ENCODE measurements at regions not wholly inside any gene's neighbourhood (a gene's known extent, or its start where the extent isn't known, plus 50 kb on each side); places are given as distances from the start of the nearest gene placed in this dataset.

DNA sequence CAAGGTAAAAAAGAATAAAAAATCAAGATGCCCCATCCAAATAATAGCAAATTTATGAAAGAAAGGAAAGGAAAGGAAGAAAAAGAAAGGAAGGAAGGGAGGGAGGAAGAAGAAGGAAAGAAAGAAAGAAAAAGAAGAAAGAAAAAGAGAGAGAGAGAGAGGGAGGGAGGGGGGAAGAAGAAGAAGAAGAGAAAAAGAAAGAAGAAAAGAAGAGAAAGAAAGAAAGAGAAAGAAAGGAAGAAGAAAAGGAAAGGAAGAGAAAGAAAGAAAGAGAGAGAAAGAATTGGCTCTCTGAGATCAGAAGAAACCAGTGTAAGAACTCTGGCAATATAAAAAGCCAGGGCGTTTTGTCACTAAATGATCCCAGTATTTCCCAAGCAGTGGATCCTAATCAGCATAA, 401.7 kb downstream of the EPHA7 start:
- Histone ChIP-seq H3K4me1 (no peaks in the 10 kb centered on the region), H3K27me3 (ENCODE audit: insufficient read depth in 3 of 3, low read length in 2 of 3) (no peaks in the 10 kb centered on the region), H3K9me3 (no peaks in the 10 kb centered on the region), H3K27ac (no peak overlapping the region), H3K36me3 (ENCODE audit: insufficient read depth in 1 of 2, low read depth in 1 of 2) (no peaks in the 10 kb centered on the region), H3K4me3 (no peak overlapping the region)
- intact Hi-C loops (cut with DNase I) = no loop called here
- TF ChIP-seq, protein P1, sequence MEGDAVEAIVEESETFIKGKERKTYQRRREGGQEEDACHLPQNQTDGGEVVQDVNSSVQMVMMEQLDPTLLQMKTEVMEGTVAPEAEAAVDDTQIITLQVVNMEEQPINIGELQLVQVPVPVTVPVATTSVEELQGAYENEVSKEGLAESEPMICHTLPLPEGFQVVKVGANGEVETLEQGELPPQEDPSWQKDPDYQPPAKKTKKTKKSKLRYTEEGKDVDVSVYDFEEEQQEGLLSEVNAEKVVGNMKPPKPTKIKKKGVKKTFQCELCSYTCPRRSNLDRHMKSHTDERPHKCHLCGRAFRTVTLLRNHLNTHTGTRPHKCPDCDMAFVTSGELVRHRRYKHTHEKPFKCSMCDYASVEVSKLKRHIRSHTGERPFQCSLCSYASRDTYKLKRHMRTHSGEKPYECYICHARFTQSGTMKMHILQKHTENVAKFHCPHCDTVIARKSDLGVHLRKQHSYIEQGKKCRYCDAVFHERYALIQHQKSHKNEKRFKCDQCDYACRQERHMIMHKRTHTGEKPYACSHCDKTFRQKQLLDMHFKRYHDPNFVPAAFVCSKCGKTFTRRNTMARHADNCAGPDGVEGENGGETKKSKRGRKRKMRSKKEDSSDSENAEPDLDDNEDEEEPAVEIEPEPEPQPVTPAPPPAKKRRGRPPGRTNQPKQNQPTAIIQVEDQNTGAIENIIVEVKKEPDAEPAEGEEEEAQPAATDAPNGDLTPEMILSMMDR (IDR thresholded peaks at IDR 0.05) = no peak
- WGBS, 3 donors = 68 to 77% (median 76%) methylated on average over 1 of the region's 1 CpG
- no peak for DNase-seq
- no peak for ATAC-seq

DNA sequence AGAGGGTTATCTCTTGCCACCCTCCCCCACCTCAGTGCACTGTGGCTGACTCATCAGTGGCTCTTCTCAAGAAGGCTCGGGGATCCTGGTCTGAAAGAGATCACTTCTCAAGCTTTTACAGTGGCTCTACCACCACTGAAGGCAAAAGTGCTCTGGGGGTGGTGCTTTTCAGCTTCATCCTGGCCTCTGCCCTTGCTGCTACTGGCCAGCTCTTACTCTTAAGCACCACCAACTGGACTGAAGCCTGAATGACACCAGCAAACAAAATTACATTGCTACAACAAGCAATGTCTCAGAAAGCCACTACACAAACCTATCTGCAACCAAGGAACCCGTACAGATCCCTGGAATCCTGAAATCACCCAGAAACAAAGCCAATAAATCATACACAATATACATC, 402.1 kb downstream of the EPHA7 start:
- Histone ChIP-seq H3K27me3 (ENCODE audit: insufficient read depth in 3 of 3, low read length in 2 of 3) (no peaks in the 10 kb centered on the region), H3K4me1 (no peaks in the 10 kb centered on the region), H3K27ac (no peak overlapping the region), H3K9me3 (no peaks in the 10 kb centered on the region), H3K4me3 (no peak overlapping the region), H3K36me3 (ENCODE audit: insufficient read depth in 1 of 2, low read depth in 1 of 2) (no peaks in the 10 kb centered on the region)
- DNase-seq = no peak
- TF ChIP-seq, protein P1 (IDR thresholded peaks at IDR 0.05) = no peak
- intact Hi-C loops (cut with DNase I) = no loop called here
- WGBS, 3 donors = 65 to 71% (median 69%) methylated on average over 2 of the region's 2 CpGs
- ATAC-seq = no peak

DNA sequence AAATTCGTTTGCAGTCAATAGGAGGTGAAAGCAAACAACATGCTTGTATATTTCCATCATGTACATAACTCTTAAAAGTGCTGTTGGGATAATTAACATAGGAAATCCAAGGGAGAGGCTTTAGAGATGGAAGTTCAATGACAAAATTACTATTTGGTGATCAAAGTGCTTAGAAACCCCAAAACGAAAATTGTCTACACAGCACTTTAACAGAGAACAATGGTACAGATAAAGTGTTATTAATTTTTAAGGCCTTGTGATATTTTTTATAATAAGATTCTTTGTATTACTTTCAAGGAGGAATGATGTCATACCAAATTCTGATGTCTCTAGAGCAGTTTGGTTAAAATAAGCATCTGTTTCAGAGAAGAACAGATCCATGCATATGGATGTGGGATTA, 406.3 kb downstream of the EPHA7 start:
- no peaks in the 10 kb centered on the region for H3K36me3 ChIP-seq (ENCODE audit: insufficient read depth in 1 of 2, low read depth in 1 of 2)
- H3K4me3 ChIP-seq = no peak overlapping the region
- WGBS, 3 donors = 43 to 50% (median 44%) methylated on average over 2 of the region's 2 CpGs
- no peak overlapping the region for H3K27ac ChIP-seq
- no peak for DNase-seq
- no peak for ATAC-seq
- no peaks in the 10 kb centered on the region for H3K9me3 ChIP-seq
- TF ChIP-seq, protein P1 (IDR thresholded peaks at IDR 0.05) = no peak
- no peaks in the 10 kb centered on the region for H3K4me1 ChIP-seq
- intact Hi-C loops (cut with DNase I) = no loop called here
- no peaks in the 10 kb centered on the region for H3K27me3 ChIP-seq (ENCODE audit: insufficient read depth in 3 of 3, low read length in 2 of 3)

DNA sequence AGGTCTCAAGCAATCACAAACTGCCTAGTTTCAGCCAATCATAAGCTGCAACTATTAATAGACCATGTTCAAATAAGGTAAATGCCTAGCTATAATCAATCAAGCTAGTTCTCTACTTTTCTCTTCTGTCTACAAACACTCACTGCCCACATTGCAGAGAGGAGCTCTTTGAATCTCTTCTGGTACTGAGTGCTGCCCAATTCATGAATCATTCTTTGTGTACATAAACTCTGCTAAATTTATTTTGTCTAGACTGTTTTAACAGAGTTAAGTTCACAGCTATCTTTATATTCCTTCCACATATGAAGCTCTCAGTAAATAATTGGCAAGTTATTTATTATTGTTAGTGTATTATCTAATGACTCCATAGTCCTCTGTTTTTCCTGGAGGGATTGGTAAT, 411.0 kb downstream of the EPHA7 start:
- intact Hi-C loops (cut with DNase I) = no loop called here
- no peak overlapping the region for H3K4me3 ChIP-seq
- no peaks in the 10 kb centered on the region for H3K9me3 ChIP-seq
- ATAC-seq (no peak), DNase-seq (no peak)
- no peak overlapping the region for H3K27ac ChIP-seq
- no peaks in the 10 kb centered on the region for H3K4me1 ChIP-seq
- no peaks in the 10 kb centered on the region for H3K27me3 ChIP-seq (ENCODE audit: insufficient read depth in 3 of 3, low read length in 2 of 3)
- no peaks in the 10 kb centered on the region for H3K36me3 ChIP-seq (ENCODE audit: insufficient read depth in 1 of 2, low read depth in 1 of 2)
- TF ChIP-seq, protein P1 (IDR thresholded peaks at IDR 0.05) = no peak

DNA sequence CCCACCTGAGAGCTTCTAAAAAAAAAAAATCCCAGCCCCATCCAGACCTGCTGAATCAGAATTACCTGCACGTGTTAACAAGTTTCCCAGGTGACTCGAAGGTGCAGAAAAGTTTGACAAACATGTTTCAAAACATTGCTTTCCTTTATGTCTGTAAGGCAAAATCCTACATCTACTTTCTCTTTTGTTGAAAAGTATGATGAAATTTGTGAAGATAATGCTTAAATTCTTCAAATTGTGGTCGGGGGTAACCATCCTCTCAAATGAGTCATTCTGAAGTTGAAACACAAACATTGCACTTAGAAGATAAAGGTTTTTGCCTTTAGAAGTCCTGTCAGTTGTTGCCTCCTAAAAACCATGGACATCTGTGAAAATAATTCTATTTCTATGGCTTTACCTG, 429.7 kb downstream of the EPHA7 start:
- intact Hi-C loops (cut with DNase I) = no loop called here
- ATAC-seq = no peak
- no peaks in the 10 kb centered on the region for H3K36me3 ChIP-seq (ENCODE audit: insufficient read depth in 1 of 2, low read depth in 1 of 2)
- no peaks in the 10 kb centered on the region for H3K4me1 ChIP-seq
- TF ChIP-seq, protein P1 (IDR thresholded peaks at IDR 0.05) = no peak
- 66 to 78% (median 71%) methylated on average over 3 of the region's 3 CpGs for WGBS, 3 donors
- no peak for DNase-seq
- no peak overlapping the region for H3K27ac ChIP-seq
- no peaks in the 10 kb centered on the region for H3K27me3 ChIP-seq (ENCODE audit: insufficient read depth in 3 of 3, low read length in 2 of 3)
- H3K9me3 ChIP-seq = no peaks in the 10 kb centered on the region
- H3K4me3 ChIP-seq = no peak overlapping the region
